Panc1 (cell line): ENCODE measurements at regions not wholly inside any gene's neighbourhood (a gene's known extent, or its start where the extent isn't known, plus 50 kb on each side); places are given as distances from the start of the nearest gene placed in this dataset.
"Not testable (repeated sequence)": the region's sequence is repeated elsewhere in the genome, so short reads cannot be mapped to it uniquely, and the experiment has no call there.

Experiments
- ATAC-seq: fragments of 200-7000 bp; cut with Tn5 transposase; 2 replicates; pipeline ENCODE4 v1.9.1; 2020; ENCODE audit warnings: mild to moderate bottlenecking, moderate library complexity
- BruUV-seq: library from RNA; stranded (reverse); fragments of 400-500 nt; replicated peaks from 2 replicates; lab custom pipeline; 2021; lab: Mats Ljungman, UMichigan
- CTCF ChIA-PET: fragments of 300-600 bp; sonication (Branson Sonifier 250); formaldehyde crosslinking; loops from one replicate; lab custom pipeline; 2022; ENCODE audit warnings: antibody characterized with exemption; lab: Charles Lee
- POLR2A ChIA-PET: fragments of 300-600 bp; sonication (Branson Sonifier 250); formaldehyde crosslinking; loops from one replicate; lab custom pipeline; 2022; ENCODE audit warnings: antibody characterized with exemption; lab: Charles Lee
- DNase-seq: peaks from one replicate; pipeline ENCODE4 v3.0.0-alpha.2; 2010; ENCODE audit warnings: low read depth, low spot score
- H3K27ac ChIP-seq: 2 replicates; pipeline ENCODE4 v1.5.1; 2011; ENCODE audit warnings: mild to moderate bottlenecking, low read length, inconsistent platforms
- H3K27me3 ChIP-seq: fragments of 200-500 bp; sonication (Bioruptor generic); 2 replicates; pipeline ENCODE4 v1.6.0; 2014; ENCODE audit warnings: low read length, inconsistent platforms; ENCODE audit not compliant: control insufficient read depth, insufficient read depth
- H3K36me3 ChIP-seq: fragments of 200-500 bp; sonication (Bioruptor generic); 2 replicates; pipeline ENCODE4 v1.5.1; 2014; ENCODE audit warnings: inconsistent platforms, mild to moderate bottlenecking, low read length, moderate library complexity; ENCODE audit not compliant: control insufficient read depth, insufficient read depth
- H3K4me1 ChIP-seq: 2 replicates; pipeline ENCODE4 v1.5.1; 2011; ENCODE audit warnings: inconsistent platforms, mild to moderate bottlenecking, low read length, moderate library complexity; ENCODE audit not compliant: control insufficient read depth, insufficient read depth
- H3K4me3 ChIP-seq, 2 experiments: 2 replicates each; pipeline ENCODE4 v1.5.1; 2011 to 2012; ENCODE audit warnings: low read depth in 2 of 2, low read length in 2 of 2, mild to moderate bottlenecking in 2 of 2, inconsistent platforms in 1 of 2, moderate library complexity in 1 of 2
- H3K9me3 ChIP-seq: fragments of 200-500 bp; sonication (Bioruptor generic); 2 replicates; pipeline ENCODE4 v1.5.1; 2014; ENCODE audit warnings: low read depth, mild to moderate bottlenecking, inconsistent platforms, low read length, moderate library complexity; ENCODE audit not compliant: control insufficient read depth, insufficient read depth
- CTCF ChIP-seq: fragments of 450-650 bp; IDR thresholded peaks from 2 replicates; pipeline ENCODE4 v1.5.1; 2017; ENCODE audit warnings: mild to moderate bottlenecking
- POLR2AphosphoS5 ChIP-seq: IDR thresholded peaks from 2 replicates; pipeline ENCODE4 v1.6.1; 2012; ENCODE audit warnings: mild to moderate bottlenecking, low read depth, low read length, moderate library complexity
- SIN3A ChIP-seq: IDR thresholded peaks from 2 replicates; pipeline ENCODE4 v1.6.1; 2012; ENCODE audit warnings: low read depth, mild to moderate bottlenecking, low read length, moderate library complexity, borderline replicate concordance; ENCODE audit not compliant: insufficient read depth
- TCF7L2 ChIP-seq: IDR thresholded peaks from 2 replicates; pipeline ENCODE4 v1.6.1; 2011; ENCODE audit warnings: mild to moderate bottlenecking, low read depth, low read length, inconsistent platforms
- in situ Hi-C: cut with HindIII; loops from 2 replicates; pipeline ENCODE4 v1.10.0; 2016; ENCODE audit warnings: low sequenced_read_pairs, low pct_unique_long_range_greater_than_20kb
- intact Hi-C: fragments of 100-400 bp; cut with micrococcal nuclease; formaldehyde crosslinking; loops from one replicate; pipeline ENCODE4 v1.10.0; 2022; ENCODE audit not compliant: unreplicated experiment
- TF ChIP-seq, protein P1 (sequence below), 2 experiments: IDR thresholded peaks; 2 replicates each; pipeline ENCODE4 v1.6.1; 2011 to 2012; ENCODE audit warnings: low read depth in 2 of 2, control low read depth in 1 of 2, low read length in 1 of 2, mild to moderate bottlenecking in 1 of 2, moderate library complexity in 1 of 2; ENCODE audit not compliant: insufficient read depth in 1 of 2

- H3K4me3 ChIP-seq: no peak overlapping the region
- no peaks in the 10 kb centered on the region for H3K4me1 ChIP-seq
- POLR2A ChIA-PET: no interaction called here
- intact Hi-C loops (no loop called here), in situ Hi-C loops (no loop called here)
- BruUV-seq: no TSS peak
- DNase-seq: no peak
- no peak for TF ChIP-seq CTCF
- TF ChIP-seq POLR2AphosphoS5: no peak
- no peak for TF ChIP-seq SIN3A
- TF ChIP-seq, protein P1, sequence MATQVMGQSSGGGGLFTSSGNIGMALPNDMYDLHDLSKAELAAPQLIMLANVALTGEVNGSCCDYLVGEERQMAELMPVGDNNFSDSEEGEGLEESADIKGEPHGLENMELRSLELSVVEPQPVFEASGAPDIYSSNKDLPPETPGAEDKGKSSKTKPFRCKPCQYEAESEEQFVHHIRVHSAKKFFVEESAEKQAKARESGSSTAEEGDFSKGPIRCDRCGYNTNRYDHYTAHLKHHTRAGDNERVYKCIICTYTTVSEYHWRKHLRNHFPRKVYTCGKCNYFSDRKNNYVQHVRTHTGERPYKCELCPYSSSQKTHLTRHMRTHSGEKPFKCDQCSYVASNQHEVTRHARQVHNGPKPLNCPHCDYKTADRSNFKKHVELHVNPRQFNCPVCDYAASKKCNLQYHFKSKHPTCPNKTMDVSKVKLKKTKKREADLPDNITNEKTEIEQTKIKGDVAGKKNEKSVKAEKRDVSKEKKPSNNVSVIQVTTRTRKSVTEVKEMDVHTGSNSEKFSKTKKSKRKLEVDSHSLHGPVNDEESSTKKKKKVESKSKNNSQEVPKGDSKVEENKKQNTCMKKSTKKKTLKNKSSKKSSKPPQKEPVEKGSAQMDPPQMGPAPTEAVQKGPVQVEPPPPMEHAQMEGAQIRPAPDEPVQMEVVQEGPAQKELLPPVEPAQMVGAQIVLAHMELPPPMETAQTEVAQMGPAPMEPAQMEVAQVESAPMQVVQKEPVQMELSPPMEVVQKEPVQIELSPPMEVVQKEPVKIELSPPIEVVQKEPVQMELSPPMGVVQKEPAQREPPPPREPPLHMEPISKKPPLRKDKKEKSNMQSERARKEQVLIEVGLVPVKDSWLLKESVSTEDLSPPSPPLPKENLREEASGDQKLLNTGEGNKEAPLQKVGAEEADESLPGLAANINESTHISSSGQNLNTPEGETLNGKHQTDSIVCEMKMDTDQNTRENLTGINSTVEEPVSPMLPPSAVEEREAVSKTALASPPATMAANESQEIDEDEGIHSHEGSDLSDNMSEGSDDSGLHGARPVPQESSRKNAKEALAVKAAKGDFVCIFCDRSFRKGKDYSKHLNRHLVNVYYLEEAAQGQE (IDR thresholded peaks at IDR 0.05; ENCODE audit: insufficient read depth in 1 of 2, low read depth in 2 of 2, low read length in 1 of 2): no peak
- TF ChIP-seq TCF7L2: no peak
- no peaks in the 10 kb centered on the region for H3K36me3 ChIP-seq
- no peak for ATAC-seq
- CTCF ChIA-PET: no interaction called here
- H3K9me3 ChIP-seq: no peaks in the 10 kb centered on the region
- H3K27ac ChIP-seq: no peak overlapping the region
- no peaks in the 10 kb centered on the region for H3K27me3 ChIP-seq
Measured at GRCh38 chr7:110432061-110432553, 658.8 kb upstream of the LRRN3 start.

DNA sequence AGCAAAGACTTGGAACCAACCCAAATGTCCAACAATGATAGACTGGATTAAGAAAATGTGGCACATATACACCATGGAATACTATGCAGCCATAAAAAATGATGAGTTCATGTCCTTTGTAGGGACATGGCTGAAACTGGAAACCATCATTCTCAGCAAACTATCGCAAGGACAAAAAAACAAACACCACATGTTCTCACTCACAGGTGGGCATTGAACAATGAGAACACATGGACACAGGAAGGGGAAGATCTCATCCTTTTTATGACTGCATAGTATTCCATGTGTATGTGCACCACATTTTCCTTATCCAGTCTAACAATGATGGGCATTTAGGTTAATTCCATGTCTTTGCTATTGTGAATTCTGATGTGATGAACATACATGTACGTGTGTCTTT lies 652.0 kb upstream of the LRRN3 start:
- CTCF ChIA-PET, H3K36me3 ChIP-seq, H3K4me1 ChIP-seq, BruUV-seq, intact Hi-C loops, H3K9me3 ChIP-seq, H3K4me3 ChIP-seq, in situ Hi-C loops, H3K27ac ChIP-seq, H3K27me3 ChIP-seq, ATAC-seq, POLR2A ChIA-PET, DNase-seq: not testable (repeated sequence)

- CTCF ChIA-PET: no interaction called here
- POLR2A ChIA-PET: no interaction called here
- H3K27ac ChIP-seq: no peak overlapping the region
Measured at GRCh38 chr7:110442381-110442837, 648.5 kb upstream of the LRRN3 start.

More at GRCh38 chr7:110442381-110442837, 648.5 kb upstream of the LRRN3 start:
- TF ChIP-seq CTCF (peak; percentile 31), POLR2AphosphoS5 (no peak), TCF7L2 (no peak), SIN3A (no peak)
- TF ChIP-seq, protein P1 (IDR thresholded peaks at IDR 0.05; ENCODE audit: insufficient read depth in 1 of 2, low read depth in 2 of 2, low read length in 1 of 2): no peak
- Histone ChIP-seq H3K4me3 (no peak overlapping the region), H3K27me3 (no peaks in the 10 kb centered on the region), H3K36me3 (no peaks in the 10 kb centered on the region), H3K9me3 (no peaks in the 10 kb centered on the region), H3K4me1 (no peaks in the 10 kb centered on the region)
- intact Hi-C loops: no loop called here
- in situ Hi-C loops: no loop called here
- peak; percentile 24 for DNase-seq
- ATAC-seq: no peak
- BruUV-seq: no TSS peak
